Panc1 (cell line): ENCODE measurements at regions not wholly inside any gene's neighbourhood (a gene's known extent, or its start where the extent isn't known, plus 50 kb on each side); places are given as distances from the start of the nearest gene placed in this dataset.

Source experiments
- POLR2AphosphoS5 ChIP-seq: IDR thresholded peaks from 2 replicates; pipeline ENCODE4 v1.6.1; 2012; ENCODE audit warnings: mild to moderate bottlenecking, low read depth, low read length, moderate library complexity
- SIN3A ChIP-seq: IDR thresholded peaks from 2 replicates; pipeline ENCODE4 v1.6.1; 2012; ENCODE audit warnings: low read depth, mild to moderate bottlenecking, low read length, moderate library complexity, borderline replicate concordance; ENCODE audit not compliant: insufficient read depth
- TCF7L2 ChIP-seq: IDR thresholded peaks from 2 replicates; pipeline ENCODE4 v1.6.1; 2011; ENCODE audit warnings: mild to moderate bottlenecking, low read depth, low read length, inconsistent platforms
- TF ChIP-seq, protein P1 (sequence below): fragments of 450-650 bp; IDR thresholded peaks from 2 replicates; pipeline ENCODE4 v1.5.1; 2017; ENCODE audit warnings: mild to moderate bottlenecking
- TF ChIP-seq, protein P2 (sequence below), 2 experiments: IDR thresholded peaks; 2 replicates each; pipeline ENCODE4 v1.6.1; 2011 to 2012; ENCODE audit warnings: low read depth in 2 of 2, control low read depth in 1 of 2, low read length in 1 of 2, mild to moderate bottlenecking in 1 of 2, moderate library complexity in 1 of 2; ENCODE audit not compliant: insufficient read depth in 1 of 2

DNA sequence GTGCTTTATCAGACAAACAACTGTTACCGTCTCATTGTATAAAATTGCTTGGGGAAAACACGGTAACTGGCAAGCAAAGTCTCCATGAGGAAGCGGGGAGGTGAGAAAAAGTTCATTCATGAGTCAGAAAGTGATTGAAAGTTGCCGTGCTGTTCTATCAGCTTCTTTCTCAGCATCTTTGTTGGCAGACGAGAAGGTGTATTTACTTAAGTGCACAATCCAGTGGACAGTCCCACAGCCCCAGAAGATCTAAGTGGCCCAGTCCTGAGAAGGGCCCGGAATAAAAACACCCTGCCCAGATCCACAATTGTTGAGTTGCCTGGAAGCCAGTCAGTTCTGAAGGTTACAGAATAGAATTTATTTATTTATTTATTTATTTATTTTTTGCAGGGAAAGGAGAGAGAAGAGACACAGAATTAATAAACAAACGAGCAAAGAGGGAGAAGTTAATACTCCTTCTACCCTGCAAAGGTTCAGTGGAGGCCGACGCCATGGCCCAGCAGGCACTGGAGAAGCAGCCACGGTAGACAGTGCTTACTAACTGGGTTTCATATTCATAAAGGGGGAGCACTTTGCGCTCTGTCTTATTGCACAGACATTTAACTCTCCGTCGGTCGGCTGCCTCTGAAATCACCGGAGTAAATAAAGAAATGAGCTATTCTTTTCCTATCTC, 676.0 kb upstream of the SALL3 start:
- TF ChIP-seq, protein P1, sequence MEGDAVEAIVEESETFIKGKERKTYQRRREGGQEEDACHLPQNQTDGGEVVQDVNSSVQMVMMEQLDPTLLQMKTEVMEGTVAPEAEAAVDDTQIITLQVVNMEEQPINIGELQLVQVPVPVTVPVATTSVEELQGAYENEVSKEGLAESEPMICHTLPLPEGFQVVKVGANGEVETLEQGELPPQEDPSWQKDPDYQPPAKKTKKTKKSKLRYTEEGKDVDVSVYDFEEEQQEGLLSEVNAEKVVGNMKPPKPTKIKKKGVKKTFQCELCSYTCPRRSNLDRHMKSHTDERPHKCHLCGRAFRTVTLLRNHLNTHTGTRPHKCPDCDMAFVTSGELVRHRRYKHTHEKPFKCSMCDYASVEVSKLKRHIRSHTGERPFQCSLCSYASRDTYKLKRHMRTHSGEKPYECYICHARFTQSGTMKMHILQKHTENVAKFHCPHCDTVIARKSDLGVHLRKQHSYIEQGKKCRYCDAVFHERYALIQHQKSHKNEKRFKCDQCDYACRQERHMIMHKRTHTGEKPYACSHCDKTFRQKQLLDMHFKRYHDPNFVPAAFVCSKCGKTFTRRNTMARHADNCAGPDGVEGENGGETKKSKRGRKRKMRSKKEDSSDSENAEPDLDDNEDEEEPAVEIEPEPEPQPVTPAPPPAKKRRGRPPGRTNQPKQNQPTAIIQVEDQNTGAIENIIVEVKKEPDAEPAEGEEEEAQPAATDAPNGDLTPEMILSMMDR, result no peak
- TF ChIP-seq POLR2AphosphoS5 (no peak), SIN3A (no peak), TCF7L2 (no peak)
- TF ChIP-seq, protein P2, sequence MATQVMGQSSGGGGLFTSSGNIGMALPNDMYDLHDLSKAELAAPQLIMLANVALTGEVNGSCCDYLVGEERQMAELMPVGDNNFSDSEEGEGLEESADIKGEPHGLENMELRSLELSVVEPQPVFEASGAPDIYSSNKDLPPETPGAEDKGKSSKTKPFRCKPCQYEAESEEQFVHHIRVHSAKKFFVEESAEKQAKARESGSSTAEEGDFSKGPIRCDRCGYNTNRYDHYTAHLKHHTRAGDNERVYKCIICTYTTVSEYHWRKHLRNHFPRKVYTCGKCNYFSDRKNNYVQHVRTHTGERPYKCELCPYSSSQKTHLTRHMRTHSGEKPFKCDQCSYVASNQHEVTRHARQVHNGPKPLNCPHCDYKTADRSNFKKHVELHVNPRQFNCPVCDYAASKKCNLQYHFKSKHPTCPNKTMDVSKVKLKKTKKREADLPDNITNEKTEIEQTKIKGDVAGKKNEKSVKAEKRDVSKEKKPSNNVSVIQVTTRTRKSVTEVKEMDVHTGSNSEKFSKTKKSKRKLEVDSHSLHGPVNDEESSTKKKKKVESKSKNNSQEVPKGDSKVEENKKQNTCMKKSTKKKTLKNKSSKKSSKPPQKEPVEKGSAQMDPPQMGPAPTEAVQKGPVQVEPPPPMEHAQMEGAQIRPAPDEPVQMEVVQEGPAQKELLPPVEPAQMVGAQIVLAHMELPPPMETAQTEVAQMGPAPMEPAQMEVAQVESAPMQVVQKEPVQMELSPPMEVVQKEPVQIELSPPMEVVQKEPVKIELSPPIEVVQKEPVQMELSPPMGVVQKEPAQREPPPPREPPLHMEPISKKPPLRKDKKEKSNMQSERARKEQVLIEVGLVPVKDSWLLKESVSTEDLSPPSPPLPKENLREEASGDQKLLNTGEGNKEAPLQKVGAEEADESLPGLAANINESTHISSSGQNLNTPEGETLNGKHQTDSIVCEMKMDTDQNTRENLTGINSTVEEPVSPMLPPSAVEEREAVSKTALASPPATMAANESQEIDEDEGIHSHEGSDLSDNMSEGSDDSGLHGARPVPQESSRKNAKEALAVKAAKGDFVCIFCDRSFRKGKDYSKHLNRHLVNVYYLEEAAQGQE (IDR thresholded peaks at IDR 0.05; ENCODE audit: insufficient read depth in 1 of 2, low read depth in 2 of 2, low read length in 1 of 2), result no peak
